ENCODE measurements at regions not wholly inside any gene's neighbourhood (a gene's known extent, or its start where the extent isn't known, plus 50 kb on each side); places are given as distances from the start of the nearest gene placed in this dataset.

- TF ChIP-seq CTCF (IDR thresholded peaks at IDR 0.05; ENCODE audit: insufficient read depth, low read depth, low read length) (no peak), EZH2 (IDR thresholded peaks at IDR 0.05; ENCODE audit: insufficient read depth, low read length) (no peak)
Observed at GRCh38 chr4:153115322-153116290, 88.6 kb upstream of the TRIM2 start.

Measured in astrocyte (in vitro differentiated cells and primary cell).